ENCODE measurements at regions not wholly inside any gene's neighbourhood (a gene's known extent, or its start where the extent isn't known, plus 50 kb on each side); places are given as distances from the start of the nearest gene placed in this dataset.
A peak's percentile ranks its signal among the peaks of the same experiment; 100 is the strongest.

DNA sequence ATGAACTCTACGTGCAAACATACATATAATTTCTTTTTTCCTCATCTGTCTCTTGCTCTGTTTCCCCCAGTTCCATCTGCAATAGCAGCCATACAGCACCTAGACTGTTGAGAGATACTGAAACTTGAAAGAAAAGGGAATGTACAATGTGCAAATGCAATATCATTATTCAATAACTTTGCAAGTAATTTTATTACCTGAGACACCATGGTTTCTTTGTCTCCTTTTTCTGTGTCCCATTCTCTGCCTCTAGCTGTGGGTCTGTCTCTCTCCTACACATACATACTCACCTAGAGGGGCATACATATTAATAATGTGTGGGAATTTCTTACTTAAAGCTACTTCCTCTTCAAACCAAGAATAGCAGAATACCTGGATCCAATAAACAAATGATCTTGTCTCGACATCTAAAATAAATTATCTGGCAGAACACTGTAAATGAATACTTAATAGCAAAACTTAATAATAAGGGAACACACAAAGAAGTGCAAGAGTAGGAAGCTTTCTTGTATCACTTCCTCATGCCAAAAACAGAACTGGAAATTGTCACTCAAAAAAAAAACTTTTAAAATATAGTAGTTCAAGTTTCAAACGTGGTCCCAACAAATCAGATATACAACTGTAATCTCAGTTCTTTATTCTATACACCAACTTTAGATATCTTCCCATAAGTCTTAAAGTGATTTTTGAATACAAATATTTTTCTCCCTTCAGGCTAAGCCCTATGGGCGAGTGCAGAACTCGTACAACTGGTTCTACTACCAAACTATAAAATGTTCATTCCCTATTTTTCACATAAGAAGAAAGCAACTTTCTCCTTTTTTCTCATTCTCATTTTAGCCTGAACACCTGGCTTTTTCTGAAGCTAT lies 194.6 kb downstream of the NRIP1 start:
- TF ChIP-seq, protein P1, sequence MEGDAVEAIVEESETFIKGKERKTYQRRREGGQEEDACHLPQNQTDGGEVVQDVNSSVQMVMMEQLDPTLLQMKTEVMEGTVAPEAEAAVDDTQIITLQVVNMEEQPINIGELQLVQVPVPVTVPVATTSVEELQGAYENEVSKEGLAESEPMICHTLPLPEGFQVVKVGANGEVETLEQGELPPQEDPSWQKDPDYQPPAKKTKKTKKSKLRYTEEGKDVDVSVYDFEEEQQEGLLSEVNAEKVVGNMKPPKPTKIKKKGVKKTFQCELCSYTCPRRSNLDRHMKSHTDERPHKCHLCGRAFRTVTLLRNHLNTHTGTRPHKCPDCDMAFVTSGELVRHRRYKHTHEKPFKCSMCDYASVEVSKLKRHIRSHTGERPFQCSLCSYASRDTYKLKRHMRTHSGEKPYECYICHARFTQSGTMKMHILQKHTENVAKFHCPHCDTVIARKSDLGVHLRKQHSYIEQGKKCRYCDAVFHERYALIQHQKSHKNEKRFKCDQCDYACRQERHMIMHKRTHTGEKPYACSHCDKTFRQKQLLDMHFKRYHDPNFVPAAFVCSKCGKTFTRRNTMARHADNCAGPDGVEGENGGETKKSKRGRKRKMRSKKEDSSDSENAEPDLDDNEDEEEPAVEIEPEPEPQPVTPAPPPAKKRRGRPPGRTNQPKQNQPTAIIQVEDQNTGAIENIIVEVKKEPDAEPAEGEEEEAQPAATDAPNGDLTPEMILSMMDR (IDR thresholded peaks at IDR 0.05; ENCODE audit: low read depth, low read length), result no peak
- no peak for DNase-seq (ENCODE audit: extremely low read depth, low read depth)

DNA sequence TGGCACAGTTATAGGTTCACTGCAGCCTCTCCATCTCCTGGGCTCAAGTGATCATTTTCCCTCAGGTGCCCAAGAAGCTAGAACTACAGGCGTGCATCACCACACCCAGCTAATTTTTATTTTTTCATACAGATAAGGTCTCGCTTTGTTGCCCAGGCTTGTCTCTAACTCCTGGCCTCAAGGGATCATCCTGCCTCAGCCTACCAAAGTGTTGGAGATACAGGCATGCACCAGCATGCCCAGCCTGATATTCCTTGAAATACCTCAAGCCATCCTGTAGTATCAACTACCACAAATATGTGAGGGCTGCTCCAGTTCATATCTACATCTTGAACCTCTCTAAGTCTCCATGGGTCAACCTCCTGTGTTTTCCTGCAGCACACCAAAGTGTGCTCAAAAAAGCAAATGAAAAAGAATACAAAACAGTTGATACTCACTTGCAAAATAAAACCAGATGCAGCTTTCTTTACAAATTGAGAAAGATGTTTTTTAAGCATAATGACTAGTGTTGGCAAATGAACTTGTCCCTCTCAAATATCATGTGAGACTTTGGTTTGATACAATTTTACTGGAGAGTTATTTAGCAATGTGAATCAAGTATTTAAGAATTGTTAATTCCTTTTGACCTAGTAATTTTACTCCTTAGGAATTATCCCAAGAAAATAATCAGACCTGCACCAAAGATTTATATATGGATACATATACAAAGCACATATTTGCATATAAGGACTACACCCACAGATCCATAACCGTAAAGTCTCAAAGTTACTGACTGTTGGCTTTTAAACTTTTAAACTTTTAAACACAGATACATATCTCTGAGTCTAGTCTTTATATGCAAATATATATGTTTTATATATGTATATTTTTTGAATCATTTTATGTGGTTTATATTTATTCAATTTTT lies 197.7 kb downstream of the NRIP1 start:
- DNase-seq (ENCODE audit: extremely low read depth, low read depth), result no peak
- TF ChIP-seq, protein P1 (IDR thresholded peaks at IDR 0.05; ENCODE audit: low read depth, low read length), result no peak

DNA sequence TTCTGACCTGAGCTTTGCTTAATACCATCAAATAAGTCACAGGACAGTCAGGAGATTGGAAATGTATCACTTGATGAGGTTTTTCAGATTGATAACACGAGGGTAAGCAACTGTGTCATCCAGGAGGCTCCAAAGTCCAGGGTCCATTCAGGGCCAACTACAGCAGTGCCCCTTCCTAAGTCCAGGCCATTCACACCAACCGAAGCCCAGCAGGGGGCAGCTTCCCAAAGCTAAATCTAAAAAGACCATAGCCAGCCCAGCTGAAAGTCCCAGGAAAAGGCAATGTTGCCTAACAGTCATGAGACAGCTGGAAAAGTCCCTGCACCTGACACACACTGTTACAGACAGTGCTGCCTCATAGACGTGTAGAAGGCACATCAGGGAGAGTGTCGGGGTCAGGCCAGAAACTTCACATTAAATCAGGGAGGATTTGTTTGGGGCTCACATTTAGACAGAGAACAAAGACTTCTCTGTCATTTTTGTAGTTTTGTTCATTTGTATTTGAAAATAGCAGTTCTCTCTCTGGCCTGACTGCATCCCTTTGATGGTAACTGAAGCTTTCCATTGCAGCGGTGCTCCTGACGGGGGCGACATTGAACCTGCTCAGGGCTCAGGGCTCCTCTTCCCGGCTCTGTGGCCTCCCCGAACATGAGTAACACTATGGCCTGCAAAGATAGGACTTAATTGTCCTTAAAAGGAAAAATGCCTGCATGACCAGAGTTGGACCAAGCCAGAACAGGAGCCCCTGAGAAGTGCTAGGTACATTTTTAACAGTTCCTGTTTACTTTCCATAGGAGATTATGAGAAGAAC lies 200.4 kb downstream of the NRIP1 start:
- TF ChIP-seq, protein P1 (IDR thresholded peaks at IDR 0.05; ENCODE audit: low read depth, low read length), result peak; percentile 47
- DNase-seq (ENCODE audit: extremely low read depth, low read depth), result no peak

DNA sequence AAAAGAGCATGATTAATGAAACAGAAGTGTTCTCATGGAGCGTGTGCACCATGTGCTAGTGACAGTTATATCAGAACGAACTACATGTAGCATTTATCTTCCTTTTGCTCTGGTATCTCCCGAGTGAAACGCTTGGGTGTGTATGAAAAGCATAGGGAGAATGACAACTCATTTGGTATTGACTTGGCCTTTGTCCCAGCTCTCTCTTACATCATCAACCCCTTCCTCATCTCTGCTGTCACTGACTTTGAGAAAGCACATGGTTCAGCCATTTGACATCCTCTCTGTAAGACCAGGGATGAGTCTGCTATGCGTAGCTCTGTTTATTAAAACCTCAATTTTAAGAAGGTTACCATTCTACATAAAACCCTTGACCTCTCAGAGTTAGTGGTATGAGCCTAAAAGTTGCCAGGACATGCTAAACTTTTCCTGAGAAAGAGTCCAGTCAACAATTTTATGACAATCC lies 201.0 kb downstream of the NRIP1 start:
- DNase-seq (ENCODE audit: extremely low read depth, low read depth), result no peak

DNA sequence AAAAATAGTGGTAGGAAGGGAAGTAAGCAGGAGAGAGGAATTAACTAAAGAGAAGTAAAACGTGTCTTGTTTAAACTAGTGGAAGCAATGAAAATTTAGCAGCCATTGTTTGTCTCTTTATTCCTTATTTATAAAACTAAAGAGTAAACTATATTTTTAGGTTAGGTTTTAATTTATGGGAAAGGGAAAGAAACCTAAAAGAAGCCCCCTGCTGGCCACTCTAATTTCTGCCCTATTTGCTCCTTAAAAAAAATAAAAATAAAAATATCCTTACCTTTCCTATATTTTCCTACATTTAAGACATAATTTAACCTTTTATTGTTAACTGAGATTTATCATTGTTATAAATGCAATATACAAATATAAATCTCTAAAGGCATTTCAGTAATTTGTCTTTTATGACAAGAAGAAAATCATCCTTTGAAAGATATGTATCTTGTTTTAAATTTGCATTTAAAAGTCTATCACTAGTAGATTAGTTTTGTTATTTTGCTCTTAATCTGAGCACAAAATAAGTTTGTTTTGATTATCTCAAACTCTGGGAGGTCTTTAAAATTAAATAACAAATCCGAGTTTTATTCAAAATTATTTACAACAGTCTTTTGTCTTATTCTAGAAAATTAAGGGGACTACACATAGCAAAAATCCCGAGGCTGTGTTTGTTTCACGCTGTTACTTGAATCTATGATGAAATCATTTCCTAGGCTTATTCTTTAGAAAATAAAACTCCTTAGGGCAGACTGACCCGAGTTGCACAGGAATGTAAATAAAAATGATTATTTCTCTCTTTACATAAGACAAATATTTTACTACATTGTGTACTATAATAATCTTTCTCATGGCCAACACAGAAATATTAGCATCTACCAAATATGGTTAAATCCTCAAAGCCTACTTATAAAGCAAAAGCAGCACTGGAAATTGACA lies 201.7 kb downstream of the NRIP1 start:
- TF ChIP-seq, protein P1 (IDR thresholded peaks at IDR 0.05; ENCODE audit: low read depth, low read length), result peak; percentile 59
- no peak for DNase-seq (ENCODE audit: extremely low read depth, low read depth)

More for the DNA sequence above, 201.0 kb downstream of the NRIP1 start:
- TF ChIP-seq, protein P1 (IDR thresholded peaks at IDR 0.05; ENCODE audit: low read depth, low read length), result no peak

DNA sequence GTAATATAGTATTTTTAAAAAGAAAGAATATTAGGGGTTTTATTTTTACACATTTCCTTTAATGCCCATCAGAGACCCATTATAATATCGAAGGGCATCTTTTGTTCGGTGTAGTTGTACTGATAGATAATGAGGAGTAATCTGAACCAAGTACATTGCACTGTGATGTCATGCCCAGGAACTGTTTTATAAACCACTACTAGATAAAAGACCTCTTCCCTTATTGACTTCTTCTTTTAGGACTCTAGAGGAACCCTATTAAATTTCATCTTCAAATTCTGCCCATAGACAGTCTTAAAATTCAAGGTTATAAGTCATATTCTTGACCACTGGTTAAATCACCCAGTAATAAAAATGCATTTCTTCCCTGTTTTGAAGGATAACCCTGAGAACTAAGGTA lies 206.5 kb downstream of the NRIP1 start:
- no peak for DNase-seq (ENCODE audit: extremely low read depth, low read depth)
- TF ChIP-seq, protein P1 (IDR thresholded peaks at IDR 0.05; ENCODE audit: low read depth, low read length), result no peak

Data from AG09319 (cell line).